IgD-negative memory B cell (primary cell): ENCODE measurements at regions not wholly inside any gene's neighbourhood (a gene's known extent, or its start where the extent isn't known, plus 50 kb on each side); places are given as distances from the start of the nearest gene placed in this dataset.
"Not testable (repeated sequence)": the region's sequence is repeated elsewhere in the genome, so short reads cannot be mapped to it uniquely, and the experiment has no call there.

Source experiments
- H3K27ac Mint-ChIP-seq, 3 donors: one replicate each; pipeline ENCODE4 v1.8.0; 2020 to 2022; ENCODE audit warnings: mild to moderate bottlenecking in 3 of 3, mixed read lengths in 3 of 3, moderate library complexity in 1 of 3
- H3K27me3 Mint-ChIP-seq: one replicate; pipeline ENCODE4 v1.8.0; 2021; ENCODE audit warnings: mixed read lengths
- H3K36me3 Mint-ChIP-seq: one replicate; pipeline ENCODE4 v1.8.0; 2020; ENCODE audit warnings: mild to moderate bottlenecking, mixed read lengths
- H3K4me1 Mint-ChIP-seq, 3 donors: one replicate each; pipeline ENCODE4 v1.8.0; 2020 to 2022; ENCODE audit warnings: mixed read lengths in 3 of 3, mild to moderate bottlenecking in 1 of 3
- H3K4me3 Mint-ChIP-seq, 4 donors: one replicate each; pipeline ENCODE4 v1.8.0; 2020 to 2022; ENCODE audit warnings: mild to moderate bottlenecking in 4 of 4, mixed read lengths in 4 of 4, moderate library complexity in 3 of 4
- H3K9me3 Mint-ChIP-seq, 3 donors: one replicate each; pipeline ENCODE4 v1.8.0; 2020 to 2021; ENCODE audit warnings: mixed read lengths in 3 of 3, mild to moderate bottlenecking in 1 of 3

- H3K4me1 Mint-ChIP-seq, H3K9me3 Mint-ChIP-seq, H3K27ac Mint-ChIP-seq, H3K36me3 Mint-ChIP-seq, H3K4me3 Mint-ChIP-seq: not testable (repeated sequence)
- H3K27me3 Mint-ChIP-seq: peaks cover 18% of the 10 kb centered on the region
Measured at GRCh38 chr2:100751871-100752625, 67.9 kb upstream of the NPAS2 start.

GRCh38 chr2:100752628-100753333 is 67.2 kb upstream of the NPAS2 start:
- H3K9me3 Mint-ChIP-seq: peaks cover 0 to 3% (median 0%) of the 10 kb centered on the region in 3 donors
- peaks cover 20% of the 10 kb centered on the region for H3K27me3 Mint-ChIP-seq
- H3K27ac Mint-ChIP-seq: no peak overlapping the region
- H3K4me3 Mint-ChIP-seq: no peak overlapping the region
- no peaks in the 10 kb centered on the region for H3K4me1 Mint-ChIP-seq
- no peaks in the 10 kb centered on the region for H3K36me3 Mint-ChIP-seq

DNA sequence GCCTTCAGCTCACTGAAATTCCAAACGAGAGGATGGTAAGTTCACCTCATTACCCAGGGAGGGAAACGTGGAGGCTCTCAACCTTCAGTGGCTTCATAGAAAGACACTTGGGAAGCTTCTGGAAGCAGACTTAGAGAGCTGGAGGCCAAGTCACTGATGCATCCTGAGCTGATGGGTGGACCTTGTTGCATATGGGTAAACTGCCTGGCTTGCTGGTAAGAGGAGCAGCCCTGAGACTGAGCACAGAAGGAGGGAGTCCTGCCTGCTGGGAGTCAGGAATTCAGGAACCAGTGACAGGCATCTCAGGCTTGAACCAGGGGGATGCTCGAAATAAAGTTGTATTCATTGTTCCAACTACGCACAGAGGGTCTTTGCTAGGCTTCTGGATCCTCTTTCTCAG is 66.5 kb upstream of the NPAS2 start:
- Mint-ChIP-seq H3K4me3 (no peak overlapping the region), H3K9me3 (peaks cover 0 to 8% (median 0%) of the 10 kb centered on the region in 3 donors), H3K4me1 (no peaks in the 10 kb centered on the region), H3K36me3 (no peaks in the 10 kb centered on the region), H3K27me3 (peaks cover 21% of the 10 kb centered on the region), H3K27ac (no peak overlapping the region)

GRCh38 chr2:100753881-100754280 is 66.1 kb upstream of the NPAS2 start:
- Mint-ChIP-seq H3K4me1 (no peaks in the 10 kb centered on the region), H3K27me3 (peaks cover 24% of the 10 kb centered on the region), H3K4me3 (no peak overlapping the region), H3K36me3 (no peaks in the 10 kb centered on the region), H3K27ac (no peak overlapping the region), H3K9me3 (peaks cover 0 to 10% (median 2%) of the 10 kb centered on the region in 3 donors)

GRCh38 chr2:100754951-100755350 is 65.0 kb upstream of the NPAS2 start:
- Mint-ChIP-seq H3K9me3 (peaks cover 0 to 10% (median 2%) of the 10 kb centered on the region in 3 donors), H3K4me3 (no peak overlapping the region), H3K36me3 (no peaks in the 10 kb centered on the region), H3K27ac (no peak overlapping the region), H3K27me3 (peaks cover 21% of the 10 kb centered on the region), H3K4me1 (no peaks in the 10 kb centered on the region)

GRCh38 chr2:100755441-100755840 is 64.5 kb upstream of the NPAS2 start:
- Mint-ChIP-seq H3K36me3 (no peaks in the 10 kb centered on the region), H3K9me3 (peaks cover 0 to 10% (median 2%) of the 10 kb centered on the region in 3 donors), H3K27me3 (peaks cover 19% of the 10 kb centered on the region), H3K27ac (no peak overlapping the region), H3K4me1 (no peaks in the 10 kb centered on the region), H3K4me3 (no peak overlapping the region)

DNA sequence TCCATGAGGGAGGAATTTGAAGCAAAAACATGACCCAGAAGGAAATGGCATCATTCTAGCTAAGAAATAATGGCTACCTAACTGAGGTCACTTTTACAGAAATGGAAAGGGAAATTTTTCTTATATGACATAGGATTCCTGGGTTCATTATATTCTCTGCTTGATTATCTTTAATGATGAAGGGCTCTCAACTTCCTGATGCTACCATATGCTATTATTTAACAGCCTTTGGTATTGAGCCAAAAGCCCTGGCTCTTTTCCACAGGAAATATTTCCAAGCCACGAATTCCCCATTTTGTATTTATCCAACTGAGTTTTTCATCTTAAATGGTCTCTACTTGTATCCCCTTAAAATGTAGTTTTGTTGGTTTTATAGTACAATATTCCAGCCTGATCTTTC is 63.2 kb upstream of the NPAS2 start:
- Mint-ChIP-seq H3K27me3 (peaks cover 18% of the 10 kb centered on the region), H3K36me3 (no peaks in the 10 kb centered on the region), H3K4me3 (no peak overlapping the region), H3K4me1 (no peaks in the 10 kb centered on the region), H3K27ac (no peak overlapping the region), H3K9me3 (peaks cover 0 to 7% (median 2%) of the 10 kb centered on the region in 3 donors)

- H3K4me1 Mint-ChIP-seq: no peaks in the 10 kb centered on the region
- H3K9me3 Mint-ChIP-seq: peaks cover 0 to 7% (median 2%) of the 10 kb centered on the region in 3 donors
- peaks cover 17% of the 10 kb centered on the region for H3K27me3 Mint-ChIP-seq
- H3K36me3 Mint-ChIP-seq: no peaks in the 10 kb centered on the region
- H3K4me3 Mint-ChIP-seq: no peak overlapping the region
- H3K27ac Mint-ChIP-seq: no peak overlapping the region
Measured at GRCh38 chr2:100757621-100758394, 62.1 kb upstream of the NPAS2 start.

- Mint-ChIP-seq H3K4me3 (no peak overlapping the region), H3K36me3 (no peaks in the 10 kb centered on the region), H3K9me3 (peaks cover 0 to 7% (median 2%) of the 10 kb centered on the region in 3 donors), H3K4me1 (no peaks in the 10 kb centered on the region), H3K27ac (no peak overlapping the region), H3K27me3 (peaks cover 18% of the 10 kb centered on the region)
Measured at GRCh38 chr2:100759901-100760300, 60.0 kb upstream of the NPAS2 start.

DNA sequence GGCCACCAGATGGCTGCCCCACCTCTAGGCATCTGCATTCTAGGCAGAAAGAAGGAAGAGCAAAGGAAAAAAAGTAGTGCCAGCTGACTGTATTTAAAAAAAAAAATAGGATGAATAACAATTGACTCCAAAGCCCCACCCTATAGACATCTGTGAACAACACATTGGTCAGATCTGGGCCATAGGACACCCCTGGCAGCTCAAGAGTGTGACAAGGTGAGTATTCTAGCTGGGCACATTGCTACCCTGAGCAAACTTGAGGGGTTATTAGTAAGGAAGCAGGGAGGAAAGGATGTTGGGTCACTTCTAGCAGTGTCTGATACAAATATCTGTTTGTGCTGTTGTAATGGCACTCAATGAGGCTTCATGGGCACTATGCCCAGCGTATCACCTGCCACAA is 58.6 kb upstream of the NPAS2 start:
- Mint-ChIP-seq H3K4me3 (no peak overlapping the region), H3K36me3 (no peaks in the 10 kb centered on the region), H3K27me3 (peaks cover 14% of the 10 kb centered on the region), H3K27ac (no peak overlapping the region), H3K4me1 (no peaks in the 10 kb centered on the region), H3K9me3 (peaks cover 0 to 7% (median 2%) of the 10 kb centered on the region in 3 donors)

- peaks cover 3% of the 10 kb centered on the region for H3K27me3 Mint-ChIP-seq
- no peaks in the 10 kb centered on the region for H3K9me3 Mint-ChIP-seq
- no peak overlapping the region for H3K27ac Mint-ChIP-seq
- H3K4me3 Mint-ChIP-seq: no peak overlapping the region
- H3K4me1 Mint-ChIP-seq: no peaks in the 10 kb centered on the region
- H3K36me3 Mint-ChIP-seq: no peaks in the 10 kb centered on the region
Measured at GRCh38 chr2:100764430-100764829, 55.5 kb upstream of the NPAS2 start.

GRCh38 chr2:100765481-100765880 is 54.5 kb upstream of the NPAS2 start:
- peaks cover 3% of the 10 kb centered on the region for H3K27me3 Mint-ChIP-seq

GRCh38 chr2:100766256-100766655 is 53.7 kb upstream of the NPAS2 start:
- Mint-ChIP-seq H3K4me3 (peak overlapping the region in 1 of 4 donors; percentile 3), H3K4me1 (no peaks in the 10 kb centered on the region), H3K27ac (no peak overlapping the region), H3K27me3 (peaks cover 3% of the 10 kb centered on the region), H3K9me3 (no peaks in the 10 kb centered on the region), H3K36me3 (no peaks in the 10 kb centered on the region)

More at GRCh38 chr2:100765481-100765880, 54.5 kb upstream of the NPAS2 start:
- Mint-ChIP-seq H3K9me3 (no peaks in the 10 kb centered on the region), H3K4me3 (no peak overlapping the region), H3K27ac (peak overlapping the region in 1 of 3 donors; percentile 17), H3K4me1 (no peaks in the 10 kb centered on the region), H3K36me3 (no peaks in the 10 kb centered on the region)

GRCh38 chr2:100766806-100767205 is 53.1 kb upstream of the NPAS2 start:
- Mint-ChIP-seq H3K4me3 (no peak overlapping the region), H3K4me1 (no peaks in the 10 kb centered on the region), H3K36me3 (no peaks in the 10 kb centered on the region), H3K9me3 (no peaks in the 10 kb centered on the region), H3K27me3 (peaks cover 3% of the 10 kb centered on the region), H3K27ac (no peak overlapping the region)

- Mint-ChIP-seq H3K27ac (no peak overlapping the region), H3K4me3 (no peak overlapping the region), H3K36me3 (no peaks in the 10 kb centered on the region), H3K4me1 (no peaks in the 10 kb centered on the region), H3K27me3 (peaks cover 3% of the 10 kb centered on the region), H3K9me3 (no peaks in the 10 kb centered on the region)
Measured at GRCh38 chr2:100767224-100767653, 52.7 kb upstream of the NPAS2 start.
